HG03469 (cell line): ENCODE measurements at regions not wholly inside any gene's neighbourhood (a gene's known extent, or its start where the extent isn't known, plus 50 kb on each side); places are given as distances from the start of the nearest gene placed in this dataset.

Experiments
- ATAC-seq: cut with Tn5 transposase; IDR thresholded peaks from one replicate; pipeline ENCODE4 v1.9.1; 2021; ENCODE audit warnings: mild to moderate bottlenecking, moderate library complexity, moderate number of reproducible peaks; ENCODE audit not compliant: unreplicated experiment

DNA sequence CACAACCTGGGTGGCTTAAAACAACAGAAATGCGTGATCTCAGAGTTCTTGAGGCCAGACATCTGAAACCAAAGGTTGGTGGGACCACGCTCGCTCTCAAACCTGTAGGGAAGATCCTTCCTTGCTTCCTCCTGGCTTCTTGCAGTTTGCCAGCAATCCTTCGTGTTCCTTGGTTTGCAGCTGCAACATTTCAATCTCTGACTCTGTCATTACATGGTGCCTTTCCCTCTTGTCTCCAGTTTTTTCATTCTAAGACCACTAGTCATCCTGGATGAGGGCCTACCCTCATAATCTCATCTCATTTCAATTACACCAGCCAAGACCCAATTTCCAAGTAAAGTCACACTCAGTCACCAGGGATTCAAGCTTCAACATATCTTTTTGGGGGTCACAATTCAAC, 388.0 kb downstream of the GPM6A start:
- ATAC-seq, result no peak

DNA sequence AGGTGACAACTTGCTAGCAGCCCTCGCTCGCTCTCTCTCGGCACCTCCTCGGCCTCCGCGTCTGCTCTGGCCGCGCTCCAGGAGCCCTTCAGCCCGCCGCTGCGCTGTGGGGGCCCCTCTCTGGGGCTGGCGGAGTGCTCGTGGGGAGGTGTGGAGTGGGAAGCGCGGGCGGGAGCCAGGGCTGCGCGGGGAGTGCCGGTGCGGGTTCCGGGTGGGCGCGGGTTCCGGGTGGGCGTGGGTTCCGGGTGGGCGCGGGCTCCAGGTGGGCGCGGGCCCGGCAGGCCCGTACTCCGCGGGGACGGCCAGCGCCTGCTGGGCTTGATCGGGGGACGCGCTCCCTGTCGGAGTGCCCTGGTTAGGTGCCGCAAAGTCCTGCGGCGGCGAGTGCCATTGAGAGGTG, 384.3 kb downstream of the GPM6A start:
- no peak for ATAC-seq

DNA sequence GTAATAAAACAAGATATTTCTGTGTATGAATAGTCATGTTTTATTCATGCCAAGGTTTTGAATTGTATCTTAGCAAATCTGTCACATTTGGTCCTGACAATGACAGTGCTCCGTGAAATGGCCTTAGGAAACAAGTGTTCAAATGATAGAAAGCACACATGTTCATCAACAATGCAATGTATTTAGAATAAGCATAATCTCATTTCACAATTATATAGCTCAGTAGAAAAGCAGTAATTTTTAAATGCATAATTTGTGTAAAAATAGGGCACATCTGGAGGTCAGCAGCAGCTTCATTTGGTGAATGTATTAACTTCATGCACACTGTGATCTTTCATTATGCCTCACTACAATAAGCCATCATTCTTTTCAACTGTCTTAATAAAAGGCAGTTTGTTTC, 380.4 kb downstream of the GPM6A start:
- ATAC-seq, result no peak

DNA sequence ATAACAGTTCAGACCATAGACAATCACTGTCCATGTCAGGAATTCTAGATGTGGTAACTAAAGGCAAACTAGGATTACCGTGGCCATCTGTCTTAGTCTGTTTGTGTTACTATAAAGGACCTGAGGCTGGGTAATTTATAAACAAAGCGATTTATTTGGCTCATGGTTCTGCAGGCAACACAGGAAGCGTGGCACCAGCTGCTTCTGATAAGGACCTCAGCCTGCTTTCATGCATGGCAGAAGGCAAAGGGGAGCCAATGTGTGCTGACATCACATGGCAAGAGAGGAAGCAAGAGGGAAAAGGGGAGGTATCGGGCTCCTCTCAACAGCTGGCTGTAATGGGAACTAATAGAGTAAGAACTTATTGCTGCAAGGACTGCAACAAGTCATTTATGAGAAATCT, 376.7 kb downstream of the GPM6A start:
- ATAC-seq, result no peak

DNA sequence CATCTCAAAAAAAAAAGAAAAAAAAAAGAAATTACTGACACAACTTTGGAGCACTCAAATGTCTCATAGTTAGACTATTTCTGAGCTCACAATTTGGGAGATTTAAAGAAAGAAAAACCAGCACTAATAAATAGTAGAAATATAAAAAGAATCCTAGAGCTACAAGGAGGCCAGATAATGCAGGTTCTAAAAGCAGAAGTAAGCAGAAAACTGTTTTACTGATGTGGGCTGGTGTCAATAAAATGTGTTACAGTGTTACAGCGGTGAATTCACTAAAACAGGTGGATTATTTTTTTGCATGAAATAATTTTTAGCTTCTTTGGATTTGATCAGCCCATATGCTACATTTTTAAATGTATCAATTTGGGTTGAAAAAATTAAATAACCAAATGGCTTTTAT, 375.9 kb downstream of the GPM6A start:
- no peak for ATAC-seq

DNA sequence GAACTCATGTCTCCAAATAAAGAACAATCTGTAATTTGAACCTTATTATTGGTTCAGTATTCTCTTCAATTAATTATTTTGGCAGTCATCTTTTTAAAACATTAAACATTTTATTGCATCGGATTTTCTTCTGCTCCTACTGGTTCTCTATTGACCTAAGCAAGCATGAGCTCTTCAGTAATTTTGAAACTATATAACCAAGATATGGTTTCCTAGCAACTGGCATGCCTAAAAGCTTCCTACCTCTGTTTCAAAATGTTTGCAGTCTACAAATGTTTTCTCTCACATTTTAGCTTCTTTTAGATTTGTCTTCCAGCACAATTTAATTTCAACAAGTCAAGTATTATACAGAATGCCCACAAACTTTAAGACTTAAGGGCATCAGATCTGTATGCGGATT, 371.3 kb downstream of the GPM6A start:
- no peak for ATAC-seq

DNA sequence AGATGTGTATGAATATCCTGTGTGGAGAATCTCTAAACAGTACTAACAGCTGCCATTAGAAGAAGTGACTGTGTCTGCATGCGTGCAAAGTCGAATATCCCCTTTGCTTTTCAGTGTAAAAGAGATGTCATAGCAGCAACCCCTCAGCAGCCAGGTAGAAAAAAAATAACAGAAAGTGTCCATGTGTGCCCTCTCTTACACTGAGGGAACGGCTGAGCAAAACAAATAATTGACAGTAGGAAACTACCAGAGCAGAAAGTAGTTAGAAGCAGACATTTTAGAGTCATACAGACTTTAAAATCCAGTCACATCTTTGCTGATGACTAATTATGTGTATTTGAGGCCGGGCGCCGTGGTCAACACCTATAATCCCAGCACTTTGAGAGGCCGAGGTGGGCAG, 370.8 kb downstream of the GPM6A start:
- ATAC-seq, result no peak

DNA sequence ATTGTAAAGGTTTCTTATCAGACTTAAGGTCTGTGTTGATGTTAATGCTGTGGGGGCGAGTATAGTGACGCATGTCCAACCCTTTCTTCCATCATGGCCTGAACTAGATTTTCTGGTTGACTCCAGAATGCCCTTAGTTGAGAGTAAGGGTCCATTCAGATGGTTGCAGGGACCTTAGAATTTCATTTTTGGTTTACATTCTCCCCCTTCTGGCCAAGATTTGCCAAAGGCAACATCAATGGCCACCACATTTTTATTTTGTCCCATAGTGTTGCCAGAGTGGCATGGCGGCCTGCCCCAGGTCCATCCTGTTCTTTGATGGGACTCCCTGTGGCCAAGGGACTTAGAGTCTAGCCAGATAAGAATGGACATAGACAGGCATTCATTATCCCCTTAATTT, 368.5 kb downstream of the GPM6A start:
- ATAC-seq, result no peak

DNA sequence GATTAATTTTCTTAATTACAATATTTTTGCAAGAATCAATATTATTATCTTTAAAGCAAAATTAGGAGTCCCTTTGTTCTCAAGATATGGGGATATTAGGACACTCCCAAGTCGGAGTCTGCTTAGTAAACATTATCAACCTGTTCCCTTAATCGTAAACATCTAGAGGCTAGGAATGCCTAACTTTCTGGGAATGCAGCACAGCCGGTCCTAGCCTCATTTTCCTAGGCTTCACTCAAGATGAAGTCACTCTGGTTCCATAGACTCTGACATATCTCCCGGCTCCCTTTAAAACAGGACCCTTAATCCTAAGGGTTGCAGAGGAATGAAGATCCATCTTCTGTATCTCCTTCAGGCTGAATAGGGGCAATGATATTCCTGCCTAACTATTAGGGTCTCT, 367.6 kb downstream of the GPM6A start:
- ATAC-seq, result no peak

DNA sequence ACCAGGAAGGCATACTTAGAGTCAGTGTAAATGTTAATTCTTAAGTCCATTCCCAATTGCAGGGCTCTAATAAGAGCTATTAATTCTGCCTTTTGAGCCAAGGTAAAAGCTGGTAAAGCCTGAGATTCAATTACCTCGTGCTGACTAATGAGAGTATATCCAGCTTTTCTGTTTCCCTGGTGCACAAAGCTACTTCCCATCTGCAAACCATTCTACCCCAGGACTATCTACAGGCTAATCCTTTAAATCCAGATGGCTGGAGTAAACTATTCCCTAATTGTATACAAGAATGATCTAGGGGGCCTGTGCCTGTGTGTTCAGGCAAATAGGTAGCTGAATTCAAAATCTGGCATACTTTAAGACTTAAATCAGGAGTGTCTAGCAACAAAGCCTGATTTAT, 365.0 kb downstream of the GPM6A start:
- ATAC-seq, result no peak

DNA sequence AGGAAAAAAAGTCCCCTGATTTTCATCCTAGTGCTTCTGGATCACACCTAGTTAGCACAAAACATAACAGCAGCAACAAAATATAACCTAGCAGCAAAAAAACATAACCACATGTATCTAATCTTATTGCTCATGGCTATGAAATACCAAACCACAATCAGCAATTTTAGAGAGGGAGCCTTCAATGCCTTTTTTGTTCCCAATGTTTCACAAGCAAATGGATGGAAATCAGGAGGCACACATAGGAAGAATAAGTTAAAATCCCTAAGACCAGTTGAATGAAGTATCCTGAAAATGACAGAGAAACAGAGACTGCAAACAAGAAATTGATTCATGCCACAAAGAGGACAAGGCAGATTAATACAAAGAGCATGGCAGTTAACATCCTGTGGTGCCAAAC, 361.6 kb downstream of the GPM6A start:
- no peak for ATAC-seq

DNA sequence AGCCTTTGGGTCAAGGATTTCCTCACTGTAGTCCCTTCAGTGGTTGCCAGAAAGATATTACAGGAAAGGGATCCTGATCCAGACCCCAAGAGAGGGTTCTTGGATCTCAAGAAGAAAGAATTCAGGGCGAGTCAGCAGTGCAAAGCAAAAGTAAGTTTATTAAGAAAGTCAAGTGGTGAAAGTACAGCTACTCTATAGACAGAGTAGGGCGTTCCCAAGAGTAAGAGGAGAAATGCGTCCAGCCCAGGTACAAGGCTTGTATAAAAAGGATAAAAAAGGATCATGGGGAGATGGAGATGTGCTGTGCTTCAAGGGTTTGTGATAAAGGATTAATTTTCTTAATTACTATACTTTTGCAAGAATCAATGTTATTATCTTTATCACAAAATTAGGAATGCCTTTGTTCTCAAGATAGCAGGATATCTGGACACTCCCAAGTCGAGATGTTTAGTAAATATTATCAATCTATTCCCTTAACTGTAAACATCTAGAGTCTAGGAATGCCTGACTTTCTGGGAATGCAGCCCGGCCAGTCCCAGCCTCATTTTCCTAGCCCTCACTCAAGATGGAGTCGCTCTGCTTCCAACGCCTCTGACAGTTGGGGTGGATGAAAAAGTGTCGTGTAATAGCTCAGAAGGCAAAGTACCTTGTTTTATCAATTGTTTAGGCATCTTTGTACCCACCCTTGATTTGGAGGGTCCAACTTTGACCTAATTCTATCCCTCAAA, 360.7 kb downstream of the GPM6A start:
- no peak for ATAC-seq

DNA sequence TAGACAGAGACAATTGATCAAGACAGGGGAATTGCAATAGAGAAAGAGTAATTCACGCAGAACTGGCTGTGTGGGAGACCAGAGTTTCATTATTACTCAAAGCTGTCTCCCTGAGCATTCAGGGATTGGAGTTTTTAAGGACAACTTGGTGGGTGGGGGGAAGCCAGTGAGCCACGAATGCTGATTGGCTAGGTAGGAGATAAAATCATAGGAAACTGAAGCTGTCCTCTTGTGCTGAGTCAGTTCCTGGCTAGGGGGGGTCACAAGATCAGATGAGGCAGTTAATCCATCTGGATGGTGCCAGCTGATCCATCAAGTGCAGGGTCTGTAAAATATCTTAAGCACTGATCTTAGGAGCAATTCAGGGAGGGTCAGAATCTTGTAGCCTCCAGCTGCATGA, 358.6 kb downstream of the GPM6A start:
- no peak for ATAC-seq

DNA sequence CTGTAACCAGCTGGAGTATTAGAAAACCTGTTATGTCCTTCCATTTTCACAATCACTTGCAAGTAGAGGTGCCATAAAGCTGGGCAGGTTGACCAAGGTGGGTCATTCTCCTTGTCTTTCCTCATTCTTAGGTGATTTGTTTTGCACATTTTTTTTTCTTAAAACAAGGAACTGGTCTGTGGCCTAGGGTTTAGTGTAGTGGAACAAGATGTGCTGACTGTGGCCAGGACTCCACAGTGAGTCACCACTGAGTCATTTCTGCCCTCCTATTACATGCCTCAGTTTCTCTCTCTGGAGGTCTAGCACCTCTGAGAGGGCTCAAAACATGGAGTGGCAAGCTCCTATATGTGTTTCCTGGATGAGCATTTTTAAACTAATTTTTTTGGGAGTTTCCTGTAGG, 355.9 kb downstream of the GPM6A start:
- no peak for ATAC-seq

DNA sequence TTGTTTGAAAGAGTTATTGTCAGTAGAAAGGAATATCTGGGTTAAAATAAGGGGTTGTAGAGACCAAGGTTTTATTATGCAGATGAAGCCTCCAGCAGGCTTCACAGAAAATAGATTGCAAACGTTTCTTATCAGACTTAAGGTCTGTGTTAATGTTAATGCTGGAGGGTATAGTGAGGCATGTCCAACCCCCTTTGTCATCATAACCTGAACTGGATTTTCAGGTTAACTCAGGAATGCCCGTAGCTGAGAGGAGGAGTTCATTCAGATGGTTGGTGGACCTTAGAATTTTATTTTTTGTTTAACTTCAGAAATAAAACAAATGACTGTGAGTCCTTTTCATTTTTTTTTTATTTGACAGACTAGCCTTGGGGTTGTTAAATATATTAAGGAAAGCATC, 354.1 kb downstream of the GPM6A start:
- ATAC-seq, result no peak

DNA sequence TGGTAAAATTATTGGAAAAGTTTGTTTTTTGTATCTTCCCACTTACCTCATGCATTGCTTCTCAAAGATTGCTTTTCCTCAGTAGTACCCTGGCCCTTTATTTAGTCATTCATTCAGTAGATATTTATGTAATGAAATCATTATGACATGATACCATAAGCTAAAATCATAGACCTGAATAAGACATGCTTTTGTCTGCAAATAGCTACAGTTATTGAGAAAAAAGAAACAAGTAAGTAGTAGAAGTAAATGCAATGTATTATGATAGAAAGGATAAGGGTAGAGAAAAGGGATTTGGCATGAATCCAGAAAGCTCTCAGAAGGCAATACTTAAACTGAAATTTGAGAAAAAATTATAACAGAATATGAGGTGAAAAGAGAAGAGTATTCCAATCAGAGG, 352.5 kb downstream of the GPM6A start:
- ATAC-seq, result no peak

DNA sequence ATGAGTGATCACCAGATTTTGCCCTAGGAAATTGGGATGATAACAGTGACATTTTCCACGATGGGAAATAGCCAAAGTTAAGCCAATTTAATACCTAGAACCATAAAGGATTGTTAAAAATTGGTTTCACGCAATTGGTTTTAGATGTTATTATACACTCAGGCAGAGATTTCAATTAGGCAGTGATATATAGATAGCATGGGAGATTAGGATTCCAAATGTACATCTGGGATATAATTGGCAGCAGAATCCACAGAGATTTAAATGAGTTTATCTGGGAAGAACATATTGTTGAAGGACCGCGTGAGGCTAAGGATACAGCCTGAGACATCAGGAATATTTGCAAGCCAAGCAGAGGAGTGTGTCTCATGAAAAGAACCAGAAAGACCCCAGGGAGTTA, 351.6 kb downstream of the GPM6A start:
- no peak for ATAC-seq

DNA sequence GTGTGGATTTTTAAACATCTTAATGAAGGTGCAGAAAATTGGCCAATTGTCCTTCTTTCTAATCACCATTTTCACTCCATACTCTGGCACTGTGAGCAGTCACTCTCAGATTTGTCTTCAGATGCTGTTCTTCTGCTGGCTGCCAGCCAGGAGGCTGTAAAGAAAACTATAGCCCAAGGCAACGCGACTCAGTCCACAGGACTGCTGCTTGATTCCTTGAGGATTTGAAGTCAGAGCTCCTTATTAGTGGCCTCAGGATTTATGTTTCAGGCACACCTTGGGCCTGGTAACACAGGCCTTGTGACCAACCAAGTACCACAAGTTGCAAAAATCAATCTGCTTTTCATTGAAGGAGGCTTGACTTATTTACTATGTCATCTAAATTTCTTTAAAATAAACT, 342.6 kb downstream of the GPM6A start:
- ATAC-seq, result no peak

DNA sequence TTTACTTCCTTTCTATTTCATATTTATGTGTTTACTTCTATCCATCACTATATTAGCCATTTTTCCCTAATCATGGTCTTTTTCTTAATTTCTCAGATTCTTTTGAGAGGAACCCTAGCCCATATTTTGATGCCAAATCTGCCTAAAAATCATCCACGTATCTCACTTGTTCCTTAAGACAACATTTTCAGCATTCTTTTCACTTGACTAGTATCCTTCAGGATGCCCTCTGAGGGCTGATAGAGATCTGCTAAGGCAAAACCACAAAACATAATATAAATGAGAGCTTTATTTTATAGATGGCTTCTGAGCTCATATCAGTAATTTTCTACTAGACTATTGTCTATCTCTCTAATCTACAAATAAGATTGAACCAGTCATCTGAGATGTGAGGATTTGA, 341.9 kb downstream of the GPM6A start:
- no peak for ATAC-seq

DNA sequence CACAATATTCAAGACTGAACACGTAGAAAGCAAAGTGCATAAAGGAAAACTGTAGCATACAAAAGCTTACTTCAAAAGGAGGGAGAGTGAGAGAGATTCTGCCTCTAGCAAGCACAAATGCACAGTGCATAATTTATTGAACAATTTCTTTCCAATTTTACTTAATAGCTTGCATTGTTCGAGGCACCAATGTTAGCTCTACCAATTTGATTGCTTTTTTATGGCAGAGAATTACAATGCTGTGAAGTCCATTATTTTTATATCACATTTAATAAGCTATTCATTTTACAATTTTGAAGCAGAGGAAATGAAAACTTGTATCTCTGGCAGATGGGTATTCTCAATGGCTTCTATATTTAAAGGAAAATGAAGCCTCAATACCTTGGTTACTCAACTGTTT, 331.7 kb downstream of the GPM6A start:
- no peak for ATAC-seq

DNA sequence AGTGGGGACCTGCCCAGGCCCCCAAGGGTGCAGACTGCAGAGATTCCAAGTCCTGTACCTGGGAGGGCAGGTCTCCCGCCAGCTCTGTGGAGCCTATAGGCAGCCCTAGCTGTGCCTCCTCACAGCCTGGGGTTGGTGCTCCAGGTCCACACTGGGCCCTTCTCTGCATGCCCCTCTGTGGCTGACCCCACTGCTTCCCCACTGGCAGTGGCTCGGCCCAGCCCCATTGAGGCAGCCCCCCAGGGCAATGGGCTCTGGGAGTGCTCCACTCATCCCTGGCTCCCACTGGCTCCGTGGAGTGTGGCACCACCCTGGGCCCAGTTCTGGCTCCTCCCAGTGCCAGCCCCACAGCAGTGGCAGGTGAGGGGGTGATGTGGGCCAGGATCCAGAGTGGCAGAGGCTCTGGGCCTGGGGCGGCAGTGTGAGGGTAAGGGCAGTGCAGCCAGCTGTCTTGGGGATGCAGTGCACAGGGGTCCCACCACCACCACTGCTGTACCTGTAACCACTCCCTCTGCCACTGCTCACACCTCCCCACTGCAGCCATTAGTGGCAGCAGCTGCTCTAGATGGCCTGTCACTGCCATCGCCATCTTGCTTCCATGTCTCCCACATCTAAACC, 312.2 kb downstream of the GPM6A start:
- ATAC-seq, result no peak

DNA sequence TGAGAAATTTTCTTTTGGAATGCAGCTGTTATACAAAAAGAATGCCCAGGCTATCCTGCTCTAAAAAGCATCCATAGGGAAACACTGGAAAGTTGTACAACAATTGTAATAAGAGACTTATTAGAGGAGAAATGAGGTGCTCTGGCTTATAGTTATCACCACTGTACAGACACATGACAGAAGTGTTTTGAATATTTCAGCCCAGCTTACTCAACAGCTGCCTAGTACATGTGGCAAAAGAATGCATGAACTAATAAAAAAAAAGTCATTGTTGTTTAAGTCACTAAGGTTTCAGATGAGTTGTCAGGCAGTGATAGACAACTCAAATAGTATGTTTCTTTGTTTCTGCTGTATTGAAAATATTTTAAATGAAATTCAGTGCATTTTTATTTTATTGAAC, 307.7 kb downstream of the GPM6A start:
- no peak for ATAC-seq

DNA sequence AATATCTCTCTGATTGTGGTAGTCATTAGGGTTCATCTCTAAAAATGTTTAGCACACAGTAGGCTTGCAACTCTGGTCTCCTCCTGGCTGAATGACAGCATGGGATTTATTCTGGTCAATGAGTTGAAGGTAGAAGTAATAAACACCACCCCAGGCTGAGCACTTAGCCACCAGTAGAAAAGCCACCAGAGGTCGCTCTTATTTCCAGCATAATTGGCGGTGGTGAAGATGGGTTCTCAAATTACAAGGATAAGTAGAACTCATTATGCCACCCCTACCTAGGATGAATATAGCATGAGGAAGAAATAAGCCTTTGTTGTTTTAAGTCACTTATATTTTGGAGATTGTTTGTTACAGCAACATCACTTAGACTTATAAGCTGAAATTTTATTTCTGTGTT, 302.7 kb downstream of the GPM6A start:
- no peak for ATAC-seq
